GM21526 (cell line): ENCODE measurements at regions not wholly inside any gene's neighbourhood (a gene's known extent, or its start where the extent isn't known, plus 50 kb on each side); places are given as distances from the start of the nearest gene placed in this dataset.

Experiments used
- ATAC-seq: cut with Tn5 transposase; IDR thresholded peaks from one replicate; pipeline ENCODE4 v1.9.1; 2021; ENCODE audit warnings: moderate library complexity; ENCODE audit not compliant: unreplicated experiment, low FRiP score

GRCh38 chr6:50102676-50103075, 52.9 kb upstream of the DEFB112 start:
- ATAC-seq, result no peak

- no peak for ATAC-seq
Observed at GRCh38 chr6:50110587-50110986, 60.9 kb upstream of the DEFB112 start.

GRCh38 chr6:50112981-50113857, 63.5 kb upstream of the DEFB112 start:
- ATAC-seq, result no peak

GRCh38 chr6:50116390-50116789, 66.7 kb upstream of the DEFB112 start:
- no peak for ATAC-seq

- no peak for ATAC-seq
Observed at GRCh38 chr6:50116797-50117542, 67.2 kb upstream of the DEFB112 start.

- ATAC-seq, result no peak
Observed at GRCh38 chr6:50120300-50120699, 70.6 kb upstream of the DEFB112 start.

- ATAC-seq, result no peak
Observed at GRCh38 chr6:50123688-50124087, 74.0 kb upstream of the DEFB112 start.

GRCh38 chr6:50124572-50124971, 74.8 kb upstream of the DEFB112 start:
- ATAC-seq, result no peak

- ATAC-seq, result no peak
Observed at GRCh38 chr6:50128420-50129005, 78.8 kb upstream of the DEFB112 start.

GRCh38 chr6:50135968-50136367, 86.2 kb upstream of the DEFB112 start:
- no peak for ATAC-seq

GRCh38 chr6:50141100-50141499, 91.4 kb upstream of the DEFB112 start:
- ATAC-seq, result no peak

GRCh38 chr6:50143011-50143719, 93.4 kb upstream of the DEFB112 start:
- ATAC-seq, result no peak

GRCh38 chr6:50145125-50145524, 95.4 kb upstream of the DEFB112 start:
- no peak for ATAC-seq

- ATAC-seq, result no peak
Observed at GRCh38 chr6:50147371-50147770, 97.6 kb upstream of the DEFB112 start.

GRCh38 chr6:50180646-50181045, 130.9 kb upstream of the DEFB112 start:
- ATAC-seq, result no peak

GRCh38 chr6:50185006-50185405, 135.3 kb upstream of the DEFB112 start:
- ATAC-seq, result no peak

GRCh38 chr6:50187351-50187921, 137.7 kb upstream of the DEFB112 start:
- no peak for ATAC-seq

- no peak for ATAC-seq
Observed at GRCh38 chr6:50198245-50198644, 148.5 kb upstream of the DEFB112 start.

- ATAC-seq, result no peak
Observed at GRCh38 chr6:50202766-50203165, 153.0 kb upstream of the DEFB112 start.

GRCh38 chr6:50211582-50211981, 161.9 kb upstream of the DEFB112 start:
- ATAC-seq, result no peak
